ENCODE measurements at regions not wholly inside any gene's neighbourhood (a gene's known extent, or its start where the extent isn't known, plus 50 kb on each side); places are given as distances from the start of the nearest gene placed in this dataset.

DNA sequence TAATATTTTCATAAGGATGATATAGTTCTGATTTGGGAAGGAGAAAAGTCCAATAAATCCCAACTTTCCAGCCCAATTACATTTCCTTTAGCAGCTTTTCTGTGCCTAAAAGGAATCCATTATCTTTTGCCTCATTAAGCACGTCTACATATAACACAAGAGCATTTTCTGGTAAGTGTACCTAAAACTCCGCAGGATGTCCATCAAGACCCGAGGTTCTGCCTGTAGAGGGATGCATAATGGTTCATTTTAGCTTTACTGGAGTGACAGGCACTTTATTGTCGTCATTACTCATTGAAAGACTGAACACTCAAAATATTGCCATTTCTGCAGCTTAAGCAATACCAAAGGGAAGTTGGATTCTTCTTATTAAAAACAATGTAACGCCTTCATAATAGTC, 669.0 kb downstream of the PRELID2 start:
- Histone ChIP-seq H3K36me3 (ENCODE audit: control insufficient read depth, insufficient read depth, low read length) (no peaks in the 10 kb centered on the region), H3K27me3 (ENCODE audit: control insufficient read depth, insufficient read depth, low read length) (no peaks in the 10 kb centered on the region), H3K9ac (ENCODE audit: low read length) (no peak overlapping the region), H3K27ac (ENCODE audit: low read depth, low read length) (no peak overlapping the region), H3K4me3 (ENCODE audit: low read length) (no peak overlapping the region), H3K4me1 (ENCODE audit: control insufficient read depth, insufficient read depth, low read length) (no peaks in the 10 kb centered on the region)

DNA sequence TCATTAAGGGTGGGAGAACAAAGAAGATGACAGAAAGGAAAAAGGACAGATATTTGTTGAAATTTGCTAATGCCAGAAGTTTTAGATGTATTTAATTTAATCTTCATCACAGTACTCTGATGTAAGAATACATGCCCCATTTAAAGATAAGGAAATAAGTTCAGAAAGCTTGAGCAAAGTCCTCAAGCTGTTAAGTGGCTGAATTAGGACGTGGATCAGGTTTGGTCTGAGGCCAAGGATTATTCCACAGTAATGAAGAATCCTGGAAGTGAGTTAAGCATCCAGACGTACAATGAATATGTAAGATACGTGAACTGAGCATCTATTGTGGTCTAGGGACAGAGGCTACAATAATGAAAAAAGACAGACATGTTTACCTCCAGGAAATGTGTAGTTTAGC, 671.3 kb downstream of the PRELID2 start:
- no peaks in the 10 kb centered on the region for H3K27me3 ChIP-seq (ENCODE audit: control insufficient read depth, insufficient read depth, low read length)
- no peaks in the 10 kb centered on the region for H3K4me1 ChIP-seq (ENCODE audit: control insufficient read depth, insufficient read depth, low read length)
- no peak overlapping the region for H3K27ac ChIP-seq (ENCODE audit: low read depth, low read length)
- no peak overlapping the region for H3K9ac ChIP-seq (ENCODE audit: low read length)
- H3K4me3 ChIP-seq (ENCODE audit: low read length): no peak overlapping the region
- H3K36me3 ChIP-seq (ENCODE audit: control insufficient read depth, insufficient read depth, low read length): no peaks in the 10 kb centered on the region

DNA sequence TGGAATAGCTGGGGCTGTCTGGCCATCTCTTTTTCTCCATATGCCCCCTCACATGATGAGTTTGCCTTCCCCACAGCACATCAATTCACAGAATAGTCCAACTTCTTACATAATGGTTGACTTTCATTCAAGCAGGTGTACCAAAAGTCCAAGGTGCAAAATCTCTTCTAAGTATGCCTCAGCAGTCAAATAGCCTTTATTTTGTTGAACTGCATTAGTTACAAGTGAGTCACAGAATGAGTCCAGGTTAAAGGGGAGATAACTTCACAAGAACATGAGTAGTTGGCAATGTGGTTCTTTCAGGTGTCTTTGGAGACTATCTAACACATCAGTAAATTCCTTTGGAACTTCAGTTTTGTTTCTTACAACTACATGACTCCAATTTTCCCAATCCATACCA, 672.5 kb downstream of the PRELID2 start:
- Histone ChIP-seq H3K36me3 (ENCODE audit: control insufficient read depth, insufficient read depth, low read length) (no peaks in the 10 kb centered on the region), H3K27me3 (ENCODE audit: control insufficient read depth, insufficient read depth, low read length) (no peaks in the 10 kb centered on the region), H3K9ac (ENCODE audit: low read length) (no peak overlapping the region), H3K27ac (ENCODE audit: low read depth, low read length) (no peak overlapping the region), H3K4me3 (ENCODE audit: low read length) (no peak overlapping the region), H3K4me1 (ENCODE audit: control insufficient read depth, insufficient read depth, low read length) (no peaks in the 10 kb centered on the region)

DNA sequence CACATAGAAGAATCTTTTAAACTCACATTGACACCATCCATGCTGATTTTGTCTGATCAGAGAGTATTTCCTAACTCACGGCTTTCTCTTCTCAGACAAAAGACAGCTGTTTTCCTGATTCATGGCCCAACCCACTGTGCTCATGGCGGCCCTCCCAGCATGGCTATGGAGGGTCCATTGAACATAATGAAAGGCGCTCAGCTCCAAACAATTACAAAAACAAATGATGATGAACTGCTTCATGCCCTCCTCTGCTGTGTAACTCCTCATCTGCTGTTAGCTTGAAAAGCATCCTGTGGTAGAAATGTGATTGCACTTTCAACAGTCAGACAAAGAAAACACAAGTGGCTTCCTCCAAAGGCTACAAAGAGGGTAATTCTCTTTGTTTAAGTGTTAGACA, 673.8 kb downstream of the PRELID2 start:
- H3K4me3 ChIP-seq (ENCODE audit: low read length): no peak overlapping the region
- H3K27me3 ChIP-seq (ENCODE audit: control insufficient read depth, insufficient read depth, low read length): no peaks in the 10 kb centered on the region
- H3K4me1 ChIP-seq (ENCODE audit: control insufficient read depth, insufficient read depth, low read length): no peaks in the 10 kb centered on the region
- no peaks in the 10 kb centered on the region for H3K36me3 ChIP-seq (ENCODE audit: control insufficient read depth, insufficient read depth, low read length)
- H3K9ac ChIP-seq (ENCODE audit: low read length): no peak overlapping the region
- no peak overlapping the region for H3K27ac ChIP-seq (ENCODE audit: low read depth, low read length)

DNA sequence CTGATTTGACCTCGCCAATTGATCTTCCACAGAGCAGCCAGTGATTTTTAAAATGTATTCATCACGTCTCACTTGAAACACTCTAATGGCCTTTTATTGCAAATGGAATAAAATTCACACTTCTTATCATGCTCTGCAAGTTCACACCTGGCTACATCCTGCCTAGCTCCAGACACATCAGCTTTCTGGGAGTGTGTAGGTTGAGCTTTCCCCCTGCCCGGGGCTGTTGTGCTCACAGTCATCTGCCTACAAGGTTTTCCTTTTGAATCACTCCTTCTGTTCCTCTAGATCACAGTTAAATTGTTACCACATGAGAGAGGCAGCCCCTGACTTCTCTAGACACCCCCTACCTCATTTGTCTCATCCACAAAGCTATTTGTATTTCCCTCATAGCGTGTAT, 674.5 kb downstream of the PRELID2 start:
- H3K4me1 ChIP-seq (ENCODE audit: control insufficient read depth, insufficient read depth, low read length): no peaks in the 10 kb centered on the region
- no peak overlapping the region for H3K4me3 ChIP-seq (ENCODE audit: low read length)
- no peaks in the 10 kb centered on the region for H3K27me3 ChIP-seq (ENCODE audit: control insufficient read depth, insufficient read depth, low read length)
- no peaks in the 10 kb centered on the region for H3K36me3 ChIP-seq (ENCODE audit: control insufficient read depth, insufficient read depth, low read length)
- H3K9ac ChIP-seq (ENCODE audit: low read length): no peak overlapping the region
- no peak overlapping the region for H3K27ac ChIP-seq (ENCODE audit: low read depth, low read length)

GRCh38 chr5:145158730-145159129, 676.4 kb downstream of the PRELID2 start:
- Histone ChIP-seq H3K36me3 (ENCODE audit: control insufficient read depth, insufficient read depth, low read length) (no peaks in the 10 kb centered on the region), H3K27me3 (ENCODE audit: control insufficient read depth, insufficient read depth, low read length) (no peaks in the 10 kb centered on the region), H3K27ac (ENCODE audit: low read depth, low read length) (no peak overlapping the region), H3K9ac (ENCODE audit: low read length) (no peak overlapping the region), H3K4me3 (ENCODE audit: low read length) (no peak overlapping the region), H3K4me1 (ENCODE audit: control insufficient read depth, insufficient read depth, low read length) (no peaks in the 10 kb centered on the region)

DNA sequence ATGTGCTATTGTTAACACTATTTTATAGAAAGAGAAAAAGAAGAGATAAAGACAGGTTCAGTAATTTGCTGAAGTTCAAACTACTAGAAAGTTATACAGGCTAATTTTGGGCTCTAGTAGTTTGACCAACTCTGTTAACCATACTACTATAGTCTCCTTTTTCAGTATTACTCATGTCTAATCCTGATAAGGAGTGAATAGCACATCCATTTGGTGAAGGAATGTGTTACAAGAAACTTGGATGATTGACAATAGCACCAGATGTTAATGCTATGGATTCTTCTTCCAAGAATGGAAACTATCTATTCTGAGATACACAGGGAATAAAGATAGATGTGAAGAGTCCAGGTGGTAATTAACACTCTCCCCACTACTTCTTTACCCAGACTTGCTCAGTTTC, 677.3 kb downstream of the PRELID2 start:
- H3K27me3 ChIP-seq (ENCODE audit: control insufficient read depth, insufficient read depth, low read length): no peaks in the 10 kb centered on the region
- no peak overlapping the region for H3K9ac ChIP-seq (ENCODE audit: low read length)
- no peak overlapping the region for H3K4me3 ChIP-seq (ENCODE audit: low read length)
- no peak overlapping the region for H3K27ac ChIP-seq (ENCODE audit: low read depth, low read length)
- no peaks in the 10 kb centered on the region for H3K4me1 ChIP-seq (ENCODE audit: control insufficient read depth, insufficient read depth, low read length)
- no peaks in the 10 kb centered on the region for H3K36me3 ChIP-seq (ENCODE audit: control insufficient read depth, insufficient read depth, low read length)

DNA sequence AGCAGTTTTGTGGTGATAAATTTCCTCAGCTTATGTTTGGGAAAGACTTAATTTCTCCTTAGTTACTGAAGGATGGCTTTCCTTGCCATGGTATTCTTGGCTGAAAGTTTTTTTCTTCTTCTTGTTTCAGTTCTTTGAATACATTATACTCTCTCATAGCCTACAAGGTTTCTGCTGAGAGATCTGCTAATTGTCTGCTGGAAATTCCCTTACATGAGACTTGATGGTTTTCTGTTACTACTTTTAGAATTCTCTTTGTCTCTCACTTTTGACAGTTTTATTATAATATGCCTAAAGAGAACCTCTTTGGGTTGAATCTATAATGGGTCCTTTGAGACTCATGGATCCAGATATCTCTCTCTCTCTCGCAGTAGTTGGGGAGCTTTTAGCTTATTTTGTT, 693.6 kb downstream of the PRELID2 start:
- H3K27ac ChIP-seq (ENCODE audit: low read depth, low read length): no peak overlapping the region
- H3K9ac ChIP-seq (ENCODE audit: low read length): no peak overlapping the region
- H3K36me3 ChIP-seq (ENCODE audit: control insufficient read depth, insufficient read depth, low read length): no peaks in the 10 kb centered on the region
- no peaks in the 10 kb centered on the region for H3K4me1 ChIP-seq (ENCODE audit: control insufficient read depth, insufficient read depth, low read length)
- no peak overlapping the region for H3K4me3 ChIP-seq (ENCODE audit: low read length)
- H3K27me3 ChIP-seq (ENCODE audit: control insufficient read depth, insufficient read depth, low read length): no peaks in the 10 kb centered on the region

- no peak overlapping the region for H3K4me3 ChIP-seq (ENCODE audit: low read length)
These were observed 704.1 kb downstream of the PRELID2 start for GRCh38 chr5:145130996-145131395.

GRCh38 chr5:145129797-145130196, 705.3 kb downstream of the PRELID2 start:
- Histone ChIP-seq H3K4me3 (ENCODE audit: low read length) (no peak overlapping the region), H3K27me3 (ENCODE audit: control insufficient read depth, insufficient read depth, low read length) (no peaks in the 10 kb centered on the region), H3K4me1 (ENCODE audit: control insufficient read depth, insufficient read depth, low read length) (no peaks in the 10 kb centered on the region), H3K27ac (ENCODE audit: low read depth, low read length) (no peak overlapping the region), H3K36me3 (ENCODE audit: control insufficient read depth, insufficient read depth, low read length) (no peaks in the 10 kb centered on the region), H3K9ac (ENCODE audit: low read length) (no peak overlapping the region)

More at GRCh38 chr5:145130996-145131395, 704.1 kb downstream of the PRELID2 start:
- no peaks in the 10 kb centered on the region for H3K27me3 ChIP-seq (ENCODE audit: control insufficient read depth, insufficient read depth, low read length)
- no peaks in the 10 kb centered on the region for H3K36me3 ChIP-seq (ENCODE audit: control insufficient read depth, insufficient read depth, low read length)
- H3K4me1 ChIP-seq (ENCODE audit: control insufficient read depth, insufficient read depth, low read length): no peaks in the 10 kb centered on the region
- no peak overlapping the region for H3K9ac ChIP-seq (ENCODE audit: low read length)
- no peak overlapping the region for H3K27ac ChIP-seq (ENCODE audit: low read depth, low read length)

DNA sequence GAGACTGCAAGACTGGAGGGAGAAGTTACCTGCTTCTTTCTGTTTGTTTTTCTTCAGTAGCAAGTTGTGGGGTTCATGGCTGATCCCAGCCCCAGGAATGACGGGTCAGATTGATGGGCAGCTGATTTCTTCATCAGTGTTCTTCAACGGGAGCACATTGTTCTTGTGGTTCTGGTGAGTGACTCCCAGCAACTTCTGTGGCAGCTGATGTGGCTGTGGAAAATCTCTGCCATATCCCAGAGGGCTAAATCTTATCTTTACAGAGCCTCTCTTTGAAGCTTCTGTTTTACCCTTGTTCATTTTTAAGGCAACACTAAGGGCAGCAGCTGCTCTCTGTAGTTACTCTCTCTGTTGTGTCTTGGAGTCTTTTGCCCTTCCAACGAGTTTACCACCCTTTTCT, 710.3 kb downstream of the PRELID2 start:
- Histone ChIP-seq H3K4me3 (ENCODE audit: low read length) (no peak overlapping the region), H3K27ac (ENCODE audit: low read depth, low read length) (no peak overlapping the region), H3K4me1 (ENCODE audit: control insufficient read depth, insufficient read depth, low read length) (no peaks in the 10 kb centered on the region), H3K9ac (ENCODE audit: low read length) (no peak overlapping the region), H3K36me3 (ENCODE audit: control insufficient read depth, insufficient read depth, low read length) (no peaks in the 10 kb centered on the region), H3K27me3 (ENCODE audit: control insufficient read depth, insufficient read depth, low read length) (no peaks in the 10 kb centered on the region)

DNA sequence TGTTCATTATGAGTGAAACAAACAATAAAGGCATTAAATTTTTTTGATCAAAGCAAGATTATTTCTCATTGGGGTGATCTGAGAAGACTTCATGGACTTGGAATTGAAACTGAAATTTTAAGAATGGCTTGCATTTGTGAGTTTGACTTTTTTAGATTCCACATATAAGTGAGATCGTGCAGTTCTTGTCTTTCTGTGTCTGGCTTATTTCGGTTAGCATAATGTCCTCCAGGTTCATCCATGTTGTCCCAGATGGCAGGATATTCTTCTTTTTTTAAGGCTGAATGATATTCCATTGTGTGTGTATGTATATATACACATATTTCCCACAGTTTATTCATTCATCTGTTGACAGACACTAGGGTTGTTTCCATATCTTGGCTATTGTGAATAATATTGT, 716.5 kb downstream of the PRELID2 start:
- Histone ChIP-seq H3K4me1 (ENCODE audit: control insufficient read depth, insufficient read depth, low read length) (no peaks in the 10 kb centered on the region), H3K9ac (ENCODE audit: low read length) (no peak overlapping the region), H3K36me3 (ENCODE audit: control insufficient read depth, insufficient read depth, low read length) (no peaks in the 10 kb centered on the region), H3K27ac (ENCODE audit: low read depth, low read length) (no peak overlapping the region), H3K27me3 (ENCODE audit: control insufficient read depth, insufficient read depth, low read length) (no peaks in the 10 kb centered on the region), H3K4me3 (ENCODE audit: low read length) (no peak overlapping the region)

DNA sequence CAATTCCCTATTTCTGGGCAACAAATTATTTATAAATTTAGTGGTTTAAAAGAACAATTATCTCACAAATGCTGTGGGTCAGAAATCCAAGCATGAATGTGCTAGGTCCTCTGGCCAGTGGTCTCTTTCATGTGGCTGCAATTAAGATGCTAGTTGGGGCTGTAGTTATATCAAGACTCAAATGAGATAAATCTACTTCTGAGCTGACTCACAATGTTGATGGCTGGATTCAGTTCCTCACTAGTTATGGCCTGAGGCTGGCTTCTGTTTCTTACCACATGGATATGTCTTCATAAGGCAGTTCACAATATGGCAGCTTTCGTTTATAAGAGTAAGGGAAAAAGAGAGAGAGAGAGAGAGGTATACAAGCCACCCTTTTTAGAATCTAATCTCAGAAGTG, 717.0 kb downstream of the PRELID2 start:
- no peak overlapping the region for H3K9ac ChIP-seq (ENCODE audit: low read length)

GRCh38 chr5:145117285-145117684, 717.9 kb downstream of the PRELID2 start:
- Histone ChIP-seq H3K27ac (ENCODE audit: low read depth, low read length) (no peak overlapping the region), H3K27me3 (ENCODE audit: control insufficient read depth, insufficient read depth, low read length) (no peaks in the 10 kb centered on the region), H3K4me3 (ENCODE audit: low read length) (no peak overlapping the region), H3K9ac (ENCODE audit: low read length) (no peak overlapping the region), H3K4me1 (ENCODE audit: control insufficient read depth, insufficient read depth, low read length) (no peaks in the 10 kb centered on the region), H3K36me3 (ENCODE audit: control insufficient read depth, insufficient read depth, low read length) (no peaks in the 10 kb centered on the region)

More for the DNA sequence above, 717.0 kb downstream of the PRELID2 start:
- H3K36me3 ChIP-seq (ENCODE audit: control insufficient read depth, insufficient read depth, low read length): no peaks in the 10 kb centered on the region
- no peak overlapping the region for H3K4me3 ChIP-seq (ENCODE audit: low read length)
- H3K27me3 ChIP-seq (ENCODE audit: control insufficient read depth, insufficient read depth, low read length): no peaks in the 10 kb centered on the region
- H3K4me1 ChIP-seq (ENCODE audit: control insufficient read depth, insufficient read depth, low read length): no peaks in the 10 kb centered on the region
- no peak overlapping the region for H3K27ac ChIP-seq (ENCODE audit: low read depth, low read length)

All from rectal smooth muscle tissue (tissue), 1 donor.